Coronary artery (tissue), 2 donors: ENCODE measurements at regions not wholly inside any gene's neighbourhood (a gene's known extent, or its start where the extent isn't known, plus 50 kb on each side); places are given as distances from the start of the nearest gene placed in this dataset.
A peak's percentile ranks its signal among the peaks of the same experiment; 100 is the strongest.
"Not testable (repeated sequence)": the region's sequence is repeated elsewhere in the genome, so short reads cannot be mapped to it uniquely, and the experiment has no call there.

Source experiments
- DNase-seq: peaks from one replicate; pipeline ENCODE4 v3.0.0-alpha.2; 2017; ENCODE audit warnings: low spot score
- H3K27ac ChIP-seq, 2 donors: fragments of 200-600 bp; sonication (generic); one replicate each; pipeline ENCODE4 v1.5.1; 2016 to 2019
- H3K4me3 ChIP-seq: fragments of 200-600 bp; sonication (generic); 2 replicates; pipeline ENCODE4 v1.5.1; 2016; ENCODE audit warnings: mild to moderate bottlenecking, moderate library complexity
- CTCF ChIP-seq: fragments of 200-600 bp; sonication (generic); IDR thresholded peaks from one replicate; pipeline ENCODE4 v1.5.1; 2019; ENCODE audit warnings: antibody characterized with exemption

- no peak for TF ChIP-seq CTCF
- DNase-seq: no peak
- H3K27ac ChIP-seq: no peak overlapping the region
- no peak overlapping the region for H3K4me3 ChIP-seq
Observed at GRCh38 chr13:65929436-65929835, 1300.7 kb downstream of the PCDH9 start.

DNA sequence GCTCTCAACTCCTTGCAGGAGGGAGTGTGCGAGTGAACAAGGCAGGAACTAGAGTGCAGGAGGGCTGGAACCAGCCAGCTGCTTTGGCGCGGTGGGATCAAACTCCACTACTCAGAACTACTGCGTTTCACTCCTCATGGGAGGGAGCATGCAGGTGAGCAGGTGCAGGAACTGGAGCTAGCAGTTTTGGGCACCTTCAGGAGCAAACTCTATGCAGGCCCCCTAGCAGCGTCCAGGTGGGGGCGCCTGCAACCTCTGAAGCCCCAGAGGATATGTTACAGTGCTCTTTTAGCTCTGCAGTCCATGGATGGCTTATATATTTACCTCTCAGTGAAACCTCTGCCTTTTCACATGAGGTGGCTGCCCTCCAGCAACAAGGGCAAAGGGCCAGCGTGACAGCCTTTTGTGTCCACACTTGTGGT lies 1303.4 kb downstream of the PCDH9 start:
- Histone ChIP-seq H3K27ac (no peak overlapping the region), H3K4me3 (no peak overlapping the region)
- TF ChIP-seq CTCF: no peak
- DNase-seq: no peak

DNA sequence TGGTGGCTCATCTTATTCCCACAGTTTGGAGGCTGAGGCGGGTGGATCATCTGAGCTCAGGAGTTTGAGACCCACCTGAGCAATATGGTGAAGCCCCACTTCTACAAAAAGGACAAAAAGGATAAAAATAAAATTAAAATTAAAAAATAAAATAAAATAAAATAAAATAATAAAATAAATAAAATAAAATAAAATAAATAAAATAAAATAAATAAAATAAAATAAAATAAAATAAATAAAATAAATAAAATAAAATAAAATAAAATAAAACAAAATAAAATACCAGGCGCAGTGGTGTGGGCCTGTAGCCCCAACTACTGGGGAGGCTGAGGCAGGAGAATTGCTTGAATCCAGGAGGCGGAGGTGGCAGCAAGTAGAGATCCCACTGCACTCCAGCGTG lies 1307.3 kb downstream of the PCDH9 start:
- H3K27ac ChIP-seq, H3K4me3 ChIP-seq, DNase-seq: not testable (repeated sequence)

DNA sequence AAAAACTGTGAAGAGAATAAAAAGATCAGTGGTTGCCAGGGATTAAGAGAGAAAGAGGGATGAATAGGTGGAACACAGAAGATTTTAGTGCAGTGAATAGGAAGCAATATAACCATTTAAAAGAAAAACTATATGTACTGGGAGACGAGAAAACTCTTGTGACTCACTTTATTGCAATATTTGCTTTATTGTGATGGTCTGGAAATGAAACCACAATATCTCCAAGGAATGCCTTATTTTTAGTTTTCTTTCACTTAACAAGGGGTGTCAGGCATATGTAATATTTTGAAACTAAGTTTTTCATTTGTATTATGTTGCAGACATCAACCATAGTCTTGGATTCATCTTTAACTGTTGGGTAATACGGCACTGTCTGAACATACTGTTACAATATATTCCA lies 1308.2 kb downstream of the PCDH9 start:
- DNase-seq: no peak
- no peak overlapping the region for H3K27ac ChIP-seq
- no peak overlapping the region for H3K4me3 ChIP-seq
- no peak for TF ChIP-seq CTCF

GRCh38 chr13:65917731-65918130 lies 1312.4 kb downstream of the PCDH9 start:
- no peak for DNase-seq
- Histone ChIP-seq H3K4me3 (no peak overlapping the region), H3K27ac (no peak overlapping the region)
- no peak for TF ChIP-seq CTCF

DNA sequence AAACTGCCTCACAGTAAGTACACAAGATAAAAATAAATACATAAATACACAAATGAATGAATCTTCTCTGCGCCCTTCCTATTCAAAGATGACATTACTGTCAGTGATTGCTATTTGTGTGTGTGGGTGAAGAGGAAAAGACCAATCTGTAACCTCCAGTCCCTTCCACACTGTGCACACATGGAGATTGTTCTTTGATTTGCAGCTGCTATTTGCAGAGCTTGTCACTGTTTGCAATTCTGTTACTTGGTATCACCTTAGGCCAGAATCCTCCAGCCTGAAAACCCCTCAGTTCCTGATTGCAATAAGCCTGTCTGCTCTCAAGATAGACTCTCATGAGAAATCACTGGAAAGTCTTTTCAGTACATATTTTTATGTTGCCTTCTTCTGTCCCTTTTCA lies 1314.9 kb downstream of the PCDH9 start:
- no peak for TF ChIP-seq CTCF
- Histone ChIP-seq H3K4me3 (no peak overlapping the region), H3K27ac (no peak overlapping the region)
- no peak for DNase-seq

DNA sequence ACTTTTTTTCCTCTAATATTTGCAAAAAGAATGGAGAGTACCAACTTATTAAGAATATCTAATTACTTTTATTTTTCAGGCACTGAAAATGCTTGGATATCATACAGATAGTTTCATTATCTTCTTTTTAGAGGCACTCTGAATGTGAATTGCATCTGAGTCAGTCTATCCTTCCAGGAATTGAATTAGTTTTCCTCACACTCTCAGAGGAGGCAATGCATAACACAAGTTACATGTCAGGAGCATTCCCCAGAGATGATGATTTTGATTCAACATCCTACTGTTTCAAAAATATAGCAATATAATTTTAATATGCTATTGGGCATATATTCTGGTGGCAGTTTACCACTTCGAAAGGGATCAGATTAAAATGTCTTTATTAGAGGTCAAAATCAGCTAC lies 1315.4 kb downstream of the PCDH9 start:
- H3K4me3 ChIP-seq: no peak overlapping the region
- no peak for DNase-seq
- H3K27ac ChIP-seq: no peak overlapping the region
- TF ChIP-seq CTCF: no peak

- H3K27ac ChIP-seq: peak overlapping the region; percentile 9 to 21
- no peak for DNase-seq
Observed at GRCh38 chr13:65913173-65913572, 1317.0 kb downstream of the PCDH9 start.

More at GRCh38 chr13:65913173-65913572, 1317.0 kb downstream of the PCDH9 start:
- H3K4me3 ChIP-seq: no peak overlapping the region
- TF ChIP-seq CTCF: no peak
